Hepatocyte (in vitro differentiated cells): ENCODE measurements at regions not wholly inside any gene's neighbourhood (a gene's known extent, or its start where the extent isn't known, plus 50 kb on each side); places are given as distances from the start of the nearest gene placed in this dataset.

ENCODE experiments used
- DNase-seq: peaks from one replicate; pipeline ENCODE4 v3.0.0-alpha.2; 2016; ENCODE audit warnings: low spot score
- H2AFZ ChIP-seq: fragments of 200-600 bp; sonication (generic); 2 replicates; pipeline ENCODE4 v1.6.0; 2016; ENCODE audit warnings: antibody characterized with exemption, mild to moderate bottlenecking
- H3K27ac ChIP-seq: fragments of 200-600 bp; sonication (generic); 2 replicates; pipeline ENCODE4 v1.5.1; 2016; ENCODE audit warnings: mild to moderate bottlenecking
- H3K27me3 ChIP-seq: fragments of 200-600 bp; sonication (generic); 2 replicates; pipeline ENCODE4 v1.6.1; 2016
- H3K36me3 ChIP-seq: fragments of 200-600 bp; sonication (generic); replicated peaks from 2 replicates; pipeline ENCODE4 v1.5.1; 2016; ENCODE audit warnings: low read depth; ENCODE audit not compliant: insufficient read depth
- H3K4me1 ChIP-seq: fragments of 200-600 bp; sonication (generic); 2 replicates; pipeline ENCODE4 v1.5.1; 2016; ENCODE audit warnings: mild to moderate bottlenecking, moderate library complexity; ENCODE audit not compliant: insufficient read depth
- H3K4me2 ChIP-seq: fragments of 200-600 bp; sonication (generic); 2 replicates; pipeline ENCODE4 v1.6.0; 2016
- H3K4me3 ChIP-seq: fragments of 200-600 bp; sonication (generic); 2 replicates; pipeline ENCODE4 v1.5.1; 2016; ENCODE audit warnings: mild to moderate bottlenecking
- H3K79me2 ChIP-seq: fragments of 200-600 bp; sonication (generic); 2 replicates; pipeline ENCODE4 v1.6.0; 2017; ENCODE audit warnings: mild to moderate bottlenecking
- H3K9me2 ChIP-seq: fragments of 200-600 bp; sonication (generic); replicated peaks from 2 replicates; pipeline ENCODE4 v1.6.0; 2017; ENCODE audit warnings: mild to moderate bottlenecking; ENCODE audit not compliant: insufficient read depth
- H3K9me3 ChIP-seq: fragments of 200-600 bp; sonication (generic); 2 replicates; pipeline ENCODE4 v1.5.1; 2016; ENCODE audit warnings: low read depth, mild to moderate bottlenecking
- H4K20me1 ChIP-seq: fragments of 200-600 bp; sonication (generic); 2 replicates; pipeline ENCODE4 v1.6.0; 2016; ENCODE audit warnings: mild to moderate bottlenecking; ENCODE audit not compliant: insufficient read depth, poor library complexity, severe bottlenecking
- CTCF ChIP-seq: fragments of 200-600 bp; sonication (generic); IDR thresholded peaks from 2 replicates; pipeline ENCODE4 v1.5.1; 2016; ENCODE audit warnings: antibody characterized with exemption, mild to moderate bottlenecking; ENCODE audit not compliant: poor library complexity
- EZH2 ChIP-seq: fragments of 200-600 bp; sonication (generic); IDR thresholded peaks from 2 replicates; pipeline ENCODE4 v1.6.1; 2016; ENCODE audit warnings: antibody characterized with exemption, mild to moderate bottlenecking, borderline replicate concordance
- EZH2phosphoT487 ChIP-seq: fragments of 200-600 bp; sonication (generic); IDR thresholded peaks from one replicate; pipeline ENCODE4 v1.6.1; 2018; ENCODE audit warnings: antibody characterized with exemption, mild to moderate bottlenecking, low read depth, moderate library complexity; ENCODE audit not compliant: unreplicated experiment, severe bottlenecking
- WGBS: methylation state at CpG from one replicate; pipeline ENCODE4 v1.1.6; 2016; ENCODE audit warnings: low lambda C conversion rate; ENCODE audit errors: missing lambda C conversion rate; 5-methylcytosine and 5-hydroxymethylcytosine counted together

- Histone ChIP-seq H4K20me1 (no peaks in the 10 kb centered on the region), H3K27ac (no peak overlapping the region), H3K4me1 (no peaks in the 10 kb centered on the region), H3K27me3 (no peaks in the 10 kb centered on the region), H3K79me2 (no peaks in the 10 kb centered on the region), H3K4me2 (no peak overlapping the region), H2AFZ (no peak overlapping the region), H3K9me2 (no peaks in the 10 kb centered on the region), H3K4me3 (no peak overlapping the region), H3K9me3 (no peaks in the 10 kb centered on the region), H3K36me3 (no peaks in the 10 kb centered on the region)
- TF ChIP-seq EZH2phosphoT487: no peak
- TF ChIP-seq EZH2: no peak
- TF ChIP-seq CTCF: no peak
- DNase-seq: no peak
- WGBS: 82% methylated on average over 2 of the region's 2 CpGs
These were observed 265.2 kb downstream of the QDPR start for GRCh38 chr4:17246656-17247055.

- no peak overlapping the region for H3K4me3 ChIP-seq
- no peaks in the 10 kb centered on the region for H4K20me1 ChIP-seq
- no peak overlapping the region for H3K4me2 ChIP-seq
- no peak for DNase-seq
- TF ChIP-seq EZH2phosphoT487: no peak
- TF ChIP-seq EZH2: no peak
- TF ChIP-seq CTCF: no peak
- no peaks in the 10 kb centered on the region for H3K9me2 ChIP-seq
- WGBS: 90% methylated on average over 1 of the region's 1 CpG
- H3K79me2 ChIP-seq: no peaks in the 10 kb centered on the region
- no peak overlapping the region for H2AFZ ChIP-seq
- no peak overlapping the region for H3K27ac ChIP-seq
- no peaks in the 10 kb centered on the region for H3K4me1 ChIP-seq
- H3K27me3 ChIP-seq: no peaks in the 10 kb centered on the region
- H3K9me3 ChIP-seq: no peaks in the 10 kb centered on the region
- H3K36me3 ChIP-seq: no peaks in the 10 kb centered on the region
These were observed 270.1 kb downstream of the QDPR start for GRCh38 chr4:17241835-17242234.

- no peaks in the 10 kb centered on the region for H3K9me2 ChIP-seq
- WGBS: 86% methylated on average over 6 of the region's 6 CpGs
These were observed 273.3 kb downstream of the QDPR start for GRCh38 chr4:17238633-17239032.

More at GRCh38 chr4:17238633-17239032, 273.3 kb downstream of the QDPR start:
- no peaks in the 10 kb centered on the region for H3K27me3 ChIP-seq
- H3K4me2 ChIP-seq: no peak overlapping the region
- H3K4me3 ChIP-seq: no peak overlapping the region
- no peak overlapping the region for H2AFZ ChIP-seq
- H3K9me3 ChIP-seq: no peaks in the 10 kb centered on the region
- H3K79me2 ChIP-seq: no peaks in the 10 kb centered on the region
- TF ChIP-seq EZH2 (no peak), CTCF (no peak), EZH2phosphoT487 (no peak)
- DNase-seq: no peak
- no peak overlapping the region for H3K27ac ChIP-seq
- no peaks in the 10 kb centered on the region for H4K20me1 ChIP-seq
- H3K36me3 ChIP-seq: no peaks in the 10 kb centered on the region
- no peaks in the 10 kb centered on the region for H3K4me1 ChIP-seq
